GM12875 (cell line): ENCODE measurements at regions not wholly inside any gene's neighbourhood (a gene's known extent, or its start where the extent isn't known, plus 50 kb on each side); places are given as distances from the start of the nearest gene placed in this dataset.

Source experiments
- H3K4me3 ChIP-seq: one replicate; pipeline ENCODE4 v1.5.1; 2011; ENCODE audit warnings: low read depth, low read length, control low read depth
- TF ChIP-seq, protein P1 (sequence below): IDR thresholded peaks from 2 replicates; pipeline ENCODE4 v1.5.1; 2011; ENCODE audit warnings: low read depth, mild to moderate bottlenecking, control low read depth, inconsistent platforms, low read length, moderate library complexity, borderline replicate concordance; ENCODE audit not compliant: insufficient read depth

DNA sequence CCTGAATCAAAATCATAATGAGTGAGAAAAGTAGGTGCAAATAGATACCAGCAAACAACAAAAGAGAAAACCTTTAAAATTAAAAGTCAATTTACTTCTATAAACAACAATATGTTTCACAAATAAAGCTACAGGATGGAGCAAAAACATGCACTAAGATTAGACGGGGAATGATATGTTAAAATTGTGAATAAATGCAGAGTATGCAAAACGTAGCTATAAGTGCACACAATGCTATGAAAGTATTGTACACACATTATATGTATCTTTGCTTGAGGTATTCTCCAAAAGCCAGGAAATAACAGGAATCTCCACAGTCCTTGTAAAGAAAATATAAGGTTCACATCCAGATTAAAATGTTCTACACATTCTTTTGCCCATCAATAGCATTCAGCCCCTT lies 523.9 kb downstream of the EFNB2 start:
- TF ChIP-seq, protein P1, sequence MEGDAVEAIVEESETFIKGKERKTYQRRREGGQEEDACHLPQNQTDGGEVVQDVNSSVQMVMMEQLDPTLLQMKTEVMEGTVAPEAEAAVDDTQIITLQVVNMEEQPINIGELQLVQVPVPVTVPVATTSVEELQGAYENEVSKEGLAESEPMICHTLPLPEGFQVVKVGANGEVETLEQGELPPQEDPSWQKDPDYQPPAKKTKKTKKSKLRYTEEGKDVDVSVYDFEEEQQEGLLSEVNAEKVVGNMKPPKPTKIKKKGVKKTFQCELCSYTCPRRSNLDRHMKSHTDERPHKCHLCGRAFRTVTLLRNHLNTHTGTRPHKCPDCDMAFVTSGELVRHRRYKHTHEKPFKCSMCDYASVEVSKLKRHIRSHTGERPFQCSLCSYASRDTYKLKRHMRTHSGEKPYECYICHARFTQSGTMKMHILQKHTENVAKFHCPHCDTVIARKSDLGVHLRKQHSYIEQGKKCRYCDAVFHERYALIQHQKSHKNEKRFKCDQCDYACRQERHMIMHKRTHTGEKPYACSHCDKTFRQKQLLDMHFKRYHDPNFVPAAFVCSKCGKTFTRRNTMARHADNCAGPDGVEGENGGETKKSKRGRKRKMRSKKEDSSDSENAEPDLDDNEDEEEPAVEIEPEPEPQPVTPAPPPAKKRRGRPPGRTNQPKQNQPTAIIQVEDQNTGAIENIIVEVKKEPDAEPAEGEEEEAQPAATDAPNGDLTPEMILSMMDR, result no peak
- no peak overlapping the region for H3K4me3 ChIP-seq

DNA sequence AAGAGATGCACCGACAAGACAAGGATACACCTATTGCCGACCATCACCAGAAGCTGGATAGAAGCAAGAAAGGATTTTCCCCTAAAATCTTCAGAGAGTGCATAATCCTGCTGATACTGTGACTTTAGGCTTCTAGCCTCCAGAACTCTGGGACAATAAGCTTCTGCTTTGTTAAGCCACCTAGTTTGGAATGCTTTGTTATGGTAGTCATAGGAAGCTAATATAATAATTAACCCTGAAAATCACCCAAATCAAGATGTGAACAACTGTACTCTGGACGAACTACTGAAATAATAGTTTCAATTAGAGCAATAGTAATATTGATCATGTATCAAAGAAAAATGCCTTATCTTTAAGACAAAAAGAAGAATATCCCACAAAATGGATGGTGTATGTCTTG lies 524.6 kb downstream of the EFNB2 start:
- TF ChIP-seq, protein P1, result no peak
- no peak overlapping the region for H3K4me3 ChIP-seq

GRCh38 chr13:106008540-106008939 lies 526.9 kb downstream of the EFNB2 start:
- no peak overlapping the region for H3K4me3 ChIP-seq
- TF ChIP-seq, protein P1, result no peak

DNA sequence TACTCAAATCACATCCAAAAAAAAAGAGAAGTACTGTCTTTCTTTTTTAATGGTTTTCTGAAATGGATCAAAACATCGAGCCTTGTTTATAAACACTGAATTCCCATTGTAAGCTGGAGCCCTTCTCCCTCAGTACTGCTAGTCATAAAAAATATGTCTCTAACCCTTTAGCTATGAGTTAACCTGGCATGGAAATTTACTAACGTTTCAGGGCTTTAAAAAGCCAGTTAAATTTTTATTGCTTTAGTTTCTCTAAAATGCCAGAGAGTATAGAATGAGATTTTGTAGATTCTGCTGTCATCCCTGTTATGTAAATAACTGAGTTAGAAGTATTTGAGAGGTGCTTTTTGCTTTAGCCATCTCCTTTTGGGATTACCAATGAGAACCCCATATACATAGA lies 528.3 kb downstream of the EFNB2 start:
- TF ChIP-seq, protein P1, result no peak
- no peak overlapping the region for H3K4me3 ChIP-seq

- H3K4me3 ChIP-seq, result no peak overlapping the region
- TF ChIP-seq, protein P1, result no peak
Observed at GRCh38 chr13:106003651-106004050, 531.8 kb downstream of the EFNB2 start.

DNA sequence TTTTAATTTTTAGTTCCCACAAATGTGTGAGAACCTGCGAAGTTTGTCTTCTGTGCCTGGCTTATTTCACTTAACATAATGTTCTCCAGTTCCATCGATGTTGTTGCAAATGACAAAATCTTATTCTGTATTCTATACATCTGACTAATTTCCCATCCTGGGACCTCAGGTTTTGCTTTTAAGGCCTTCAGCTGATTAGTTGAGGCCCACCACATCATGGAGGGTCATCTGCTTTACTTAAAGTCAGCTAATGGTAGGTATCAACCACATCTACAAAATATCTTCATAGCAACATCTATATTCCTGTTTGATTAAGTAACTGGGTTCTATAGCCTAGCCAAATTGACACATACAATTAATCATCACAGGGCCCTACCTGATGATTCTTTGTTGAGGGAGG lies 534.0 kb downstream of the EFNB2 start:
- no peak overlapping the region for H3K4me3 ChIP-seq
- TF ChIP-seq, protein P1, result no peak

DNA sequence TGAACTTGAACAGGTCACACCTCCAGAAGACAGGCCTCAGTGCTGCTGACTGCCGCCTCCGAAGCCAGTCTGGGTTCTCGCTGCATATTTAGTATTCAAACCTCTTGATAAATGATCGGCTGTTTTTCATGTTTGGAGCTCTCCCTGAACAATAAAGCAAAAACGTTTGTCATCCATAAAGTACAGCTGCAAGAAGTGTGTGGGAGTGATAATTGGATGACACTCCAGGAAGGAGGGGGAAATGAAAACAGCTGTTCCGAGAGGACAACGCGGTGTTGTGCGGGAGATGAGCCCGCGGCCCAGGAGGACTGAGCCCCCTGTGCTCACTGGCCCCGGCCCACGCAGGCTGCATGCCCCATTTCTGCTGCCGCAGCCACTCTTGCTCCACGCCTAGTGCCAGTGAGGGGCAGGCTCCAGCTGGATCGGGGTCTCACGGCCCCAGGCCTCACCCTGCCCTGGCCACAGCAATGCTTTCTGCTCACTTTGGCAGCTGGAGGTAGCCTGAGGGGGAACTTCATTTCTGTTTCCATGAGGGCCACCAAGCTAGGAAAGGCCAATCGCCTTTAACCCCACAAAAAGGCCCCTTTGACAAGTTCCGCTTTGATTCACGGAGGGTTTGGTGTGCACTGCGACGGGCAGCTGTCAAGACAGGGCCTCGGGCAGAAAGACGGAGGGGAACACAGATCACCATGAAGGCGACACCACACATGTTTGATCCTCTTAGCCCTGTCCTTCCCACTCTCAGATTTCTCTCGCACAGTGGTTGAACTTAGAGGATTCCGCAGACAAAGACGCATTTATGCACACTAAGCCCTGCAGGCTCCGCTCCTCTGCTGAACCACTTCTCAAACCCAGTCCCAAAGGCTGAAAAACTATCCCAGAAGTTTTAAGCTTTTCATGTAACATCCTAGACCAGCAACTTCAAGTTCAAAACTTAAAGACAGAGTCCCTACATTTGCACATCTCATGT lies 537.6 kb downstream of the EFNB2 start:
- TF ChIP-seq, protein P1, result no peak
- H3K4me3 ChIP-seq, result no peak overlapping the region
